Common myeloid progenitor, CD34-positive (primary cell): ENCODE measurements at regions not wholly inside any gene's neighbourhood (a gene's known extent, or its start where the extent isn't known, plus 50 kb on each side); places are given as distances from the start of the nearest gene placed in this dataset.
"Not testable (repeated sequence)": the region's sequence is repeated elsewhere in the genome, so short reads cannot be mapped to it uniquely, and the experiment has no call there.

Experiments used
- CTCF ChIA-PET: fragments of 350-600 bp; sonication (Branson Sonifier 250); formaldehyde crosslinking; loops from one replicate; lab custom pipeline; 2021; ENCODE audit warnings: antibody characterized with exemption; lab: Charles Lee
- POLR2A ChIA-PET: fragments of 350-600 bp; sonication (Branson Sonifier 250); formaldehyde crosslinking; loops from one replicate; lab custom pipeline; 2021; ENCODE audit warnings: antibody characterized with exemption; lab: Charles Lee
- DNase-seq, 3 donors: peaks; one replicate each; pipeline versions ENCODE4 v3.0.0 to v3.0.0-alpha.2; 2013
- H3K27ac ChIP-seq, 2 experiments: 1 replicate in 1 of 2; 2 replicates in 1 of 2; pipeline ENCODE4 v1.7.0; 2013; ENCODE audit warnings: inconsistent platforms in 2 of 2, low read length in 2 of 2, mild to moderate bottlenecking in 2 of 2, low read depth in 1 of 2, moderate library complexity in 1 of 2; ENCODE audit not compliant: severe bottlenecking in 2 of 2, insufficient read depth in 1 of 2, poor library complexity in 1 of 2
- H3K27me3 ChIP-seq, 5 experiments: replicated peaks in 2 of 5; 1 replicate in 3 of 5; 2 replicates in 2 of 5; pipeline versions ENCODE4 v1.6.1 to v1.7.0; 2013; ENCODE audit warnings: low read length in 4 of 5, mild to moderate bottlenecking in 2 of 5, moderate library complexity in 2 of 5, inconsistent platforms in 1 of 5; ENCODE audit not compliant: insufficient read depth in 5 of 5, control insufficient read depth in 4 of 5
- H3K36me3 ChIP-seq, 4 experiments: 1 replicate in 2 of 4; 2 replicates in 2 of 4; pipeline versions ENCODE4 v1.6.1 to v1.7.0; 2013; ENCODE audit warnings: low read length in 3 of 4, control low read depth in 1 of 4, mild to moderate bottlenecking in 1 of 4; ENCODE audit not compliant: control insufficient read depth in 4 of 4, insufficient read depth in 4 of 4
- H3K4me1 ChIP-seq, 4 experiments: 1 replicate in 3 of 4; 2 replicates in 1 of 4; pipeline versions ENCODE4 v1.6.1 to v1.7.1; 2013; ENCODE audit warnings: low read length in 3 of 4, mild to moderate bottlenecking in 3 of 4, control low read depth in 1 of 4, inconsistent platforms in 1 of 4, moderate library complexity in 1 of 4; ENCODE audit not compliant: control insufficient read depth in 4 of 4, insufficient read depth in 4 of 4; ENCODE audit errors: control extremely low read depth in 1 of 4
- H3K4me3 ChIP-seq, 7 experiments: 1 replicate in 4 of 7; 2 replicates in 3 of 7; pipeline versions ENCODE4 v1.5.1 to v1.7.0; 2013; ENCODE audit warnings: mild to moderate bottlenecking in 7 of 7, low read length in 6 of 7, moderate library complexity in 6 of 7, inconsistent platforms in 2 of 7, low read depth in 2 of 7, control low read depth in 1 of 7; ENCODE audit not compliant: insufficient read depth in 4 of 7, control insufficient read depth in 1 of 7; ENCODE audit errors: extremely low read depth in 1 of 7
- H3K9me3 ChIP-seq, 5 experiments: 1 replicate in 4 of 5; 2 replicates in 1 of 5; pipeline versions ENCODE4 v1.6.1 to v1.7.1; 2013; ENCODE audit warnings: low read length in 4 of 5, mild to moderate bottlenecking in 2 of 5, inconsistent platforms in 1 of 5, low read depth in 1 of 5, moderate library complexity in 1 of 5; ENCODE audit not compliant: control insufficient read depth in 4 of 5, insufficient read depth in 2 of 5; ENCODE audit errors: control extremely low read depth in 1 of 5
- WGBS: methylation state at CpG from one replicate; pipeline ENCODE4 v1.1.5; 2013; ENCODE audit not compliant: insufficient coverage; 5-methylcytosine and 5-hydroxymethylcytosine counted together

GRCh38 chr14:105641075-105641937 lies 114.9 kb downstream of the TMEM121 start:
- Histone ChIP-seq H3K27me3 (no peaks in the 10 kb centered on the region), H3K4me1 (no peaks in the 10 kb centered on the region), H3K9me3 (no peaks in the 10 kb centered on the region), H3K36me3 (no peaks in the 10 kb centered on the region), H3K27ac (no peak overlapping the region), H3K4me3 (no peak overlapping the region)
- CTCF ChIA-PET, result no interaction called here
- WGBS, result 89% methylated on average over 9 of the region's 17 CpGs
- POLR2A ChIA-PET, result interaction anchor here (0.6 kb wide), 1 partner anchor 61 kb away, joined by 8 read pairs; no protein-coding TSS in a partner anchor
- DNase-seq, result no peak

- CTCF ChIA-PET, H3K27me3 ChIP-seq, DNase-seq, H3K36me3 ChIP-seq, H3K4me3 ChIP-seq, H3K9me3 ChIP-seq, H3K4me1 ChIP-seq, POLR2A ChIA-PET, H3K27ac ChIP-seq: not testable (repeated sequence)
- WGBS, result 70% methylated on average over 2 of the region's 12 CpGs
These were observed 115.6 kb downstream of the TMEM121 start for GRCh38 chr14:105641951-105642350.

- CTCF ChIA-PET, H3K27me3 ChIP-seq, H3K27ac ChIP-seq, H3K36me3 ChIP-seq, H3K4me3 ChIP-seq, DNase-seq, H3K4me1 ChIP-seq, POLR2A ChIA-PET, H3K9me3 ChIP-seq: not testable (repeated sequence)
- WGBS, result 87% methylated on average over 6 of the region's 19 CpGs
These were observed 116.1 kb downstream of the TMEM121 start for GRCh38 chr14:105642486-105642885.

GRCh38 chr14:105643406-105644052 lies 117.1 kb downstream of the TMEM121 start:
- H3K9me3 ChIP-seq, H3K27me3 ChIP-seq, DNase-seq, CTCF ChIA-PET, POLR2A ChIA-PET, H3K27ac ChIP-seq, H3K4me3 ChIP-seq, H3K36me3 ChIP-seq, H3K4me1 ChIP-seq: not testable (repeated sequence)
- WGBS, result 92% methylated on average over 16 of the region's 30 CpGs

- WGBS, result 97% methylated on average over 5 of the region's 11 CpGs
- H3K9me3 ChIP-seq, CTCF ChIA-PET, POLR2A ChIA-PET, H3K4me3 ChIP-seq, H3K27ac ChIP-seq, H3K36me3 ChIP-seq, DNase-seq, H3K27me3 ChIP-seq, H3K4me1 ChIP-seq: not testable (repeated sequence)
These were observed 117.7 kb downstream of the TMEM121 start for GRCh38 chr14:105644053-105644435.

- H3K4me3 ChIP-seq, CTCF ChIA-PET, H3K4me1 ChIP-seq, H3K27ac ChIP-seq, DNase-seq, H3K9me3 ChIP-seq, H3K27me3 ChIP-seq, H3K36me3 ChIP-seq, POLR2A ChIA-PET: not testable (repeated sequence)
- WGBS, result 96% methylated on average over 14 of the region's 19 CpGs
These were observed 118.1 kb downstream of the TMEM121 start for GRCh38 chr14:105644457-105644856.

GRCh38 chr14:105644891-105645290 lies 118.5 kb downstream of the TMEM121 start:
- H3K4me3 ChIP-seq, H3K4me1 ChIP-seq, DNase-seq, CTCF ChIA-PET, H3K36me3 ChIP-seq, H3K9me3 ChIP-seq, H3K27me3 ChIP-seq, POLR2A ChIA-PET, H3K27ac ChIP-seq: not testable (repeated sequence)
- no CpG with 5 or more reads among the region's 14 CpGs for WGBS
